Keratinocyte (primary cell): ENCODE measurements at regions not wholly inside any gene's neighbourhood (a gene's known extent, or its start where the extent isn't known, plus 50 kb on each side); places are given as distances from the start of the nearest gene placed in this dataset.

ENCODE experiments used
- DNase-seq: peaks from one replicate; pipeline ENCODE4 v3.0.0-alpha.2; 2011; ENCODE audit warnings: low read depth, missing footprints, low spot score
- FAIRE-seq: peaks from 2 replicates; lab custom pipeline; 2011; peaks lifted over from hg19 to GRCh38; lab: Jason Lieb, UNC
- H2AFZ ChIP-seq: 2 replicates; pipeline ENCODE4 v1.6.0; 2012; ENCODE audit warnings: low read length, control low read depth, inconsistent platforms; ENCODE audit not compliant: control insufficient read depth
- H3K27ac ChIP-seq: 2 replicates; pipeline ENCODE4 v1.5.1; 2011; ENCODE audit warnings: low read length; ENCODE audit not compliant: control insufficient read depth, insufficient read depth
- H3K27me3 ChIP-seq: 3 replicates; pipeline ENCODE4 v1.6.0; 2011; ENCODE audit warnings: low read length; ENCODE audit not compliant: control insufficient read depth, insufficient read depth; ENCODE audit errors: extremely low read depth
- H3K36me3 ChIP-seq, 2 experiments: 2 replicates in 1 of 2; 3 replicates in 1 of 2; pipeline ENCODE4 v1.5.1; 2011; ENCODE audit warnings: low read length in 2 of 2, mild to moderate bottlenecking in 1 of 2; ENCODE audit not compliant: control insufficient read depth in 2 of 2, insufficient read depth in 2 of 2; ENCODE audit errors: extremely low read depth in 1 of 2
- H3K4me1 ChIP-seq: 3 replicates; pipeline ENCODE4 v1.5.1; 2011; ENCODE audit warnings: low read length; ENCODE audit not compliant: control insufficient read depth, insufficient read depth; ENCODE audit errors: extremely low read depth
- H3K4me2 ChIP-seq: 3 replicates; pipeline ENCODE4 v1.6.0; 2011; ENCODE audit warnings: low read depth, low read length; ENCODE audit not compliant: control insufficient read depth, insufficient read depth; ENCODE audit errors: extremely low read depth
- H3K4me3 ChIP-seq, 3 experiments: fragments of 200-600 bp in 1 of 3; sonication (generic) in 1 of 3; 2 replicates in 2 of 3; 3 replicates in 1 of 3; pipeline ENCODE4 v1.5.1; 2011 to 2016; ENCODE audit warnings: low read length in 3 of 3, mild to moderate bottlenecking in 3 of 3, control low read depth in 2 of 3, inconsistent platforms in 1 of 3, low read depth in 1 of 3, mixed read lengths in 1 of 3, mixed run types in 1 of 3, moderate library complexity in 1 of 3; ENCODE audit not compliant: control insufficient read depth in 2 of 3, insufficient read depth in 2 of 3; ENCODE audit errors: extremely low read depth in 1 of 3
- H3K79me2 ChIP-seq: 2 replicates; pipeline ENCODE4 v1.6.0; 2012; ENCODE audit warnings: low read length; ENCODE audit not compliant: control insufficient read depth, insufficient read depth
- H3K9ac ChIP-seq: 3 replicates; pipeline ENCODE4 v1.6.0; 2011; ENCODE audit warnings: low read length; ENCODE audit not compliant: control insufficient read depth, insufficient read depth; ENCODE audit errors: extremely low read depth
- H3K9me1 ChIP-seq: 3 replicates; pipeline ENCODE4 v1.6.0; 2011; ENCODE audit warnings: low read length; ENCODE audit not compliant: control insufficient read depth, insufficient read depth; ENCODE audit errors: extremely low read depth
- H3K9me3 ChIP-seq: 2 replicates; pipeline ENCODE4 v1.5.1; 2012; ENCODE audit warnings: low read depth, low read length; ENCODE audit not compliant: control insufficient read depth
- H4K20me1 ChIP-seq: 3 replicates; pipeline ENCODE4 v1.6.0; 2011; ENCODE audit warnings: low read length; ENCODE audit not compliant: control insufficient read depth, insufficient read depth; ENCODE audit errors: extremely low read depth
- CTCF ChIP-seq, 3 experiments: IDR thresholded peaks in 1 of 3; conservative IDR thresholded peaks in 1 of 3; optimal IDR thresholded peaks in 1 of 3; 2 replicates in 2 of 3; 3 replicates in 1 of 3; pipeline versions ENCODE3 to v1.5.1; 2011; ENCODE audit warnings: low read length in 3 of 3, mild to moderate bottlenecking in 3 of 3, moderate library complexity in 2 of 3, control low read depth in 1 of 3, inconsistent platforms in 1 of 3; ENCODE audit not compliant: insufficient read depth in 2 of 3; ENCODE audit errors: extremely low read depth in 1 of 3
- EZH2 ChIP-seq: IDR thresholded peaks from one replicate; pipeline ENCODE4 v1.6.1; 2012; ENCODE audit warnings: inconsistent platforms, mild to moderate bottlenecking, low read length, moderate library complexity
- dilution Hi-C: fragments of 300-500 bp; cut with MboI; formaldehyde crosslinking; loops from one replicate; pipeline ENCODE4 v1.7.0; 2020; ENCODE audit warnings: low sequenced_read_pairs; ENCODE audit not compliant: extremely low pct_ligation_motif_present

- FAIRE-seq (no peak), DNase-seq (no peak)
- Histone ChIP-seq H4K20me1 (no peaks in the 10 kb centered on the region), H3K27ac (no peak overlapping the region), H3K9me3 (no peaks in the 10 kb centered on the region), H3K4me2 (no peak overlapping the region), H3K9ac (no peak overlapping the region), H3K4me1 (peaks cover 12% of the 10 kb centered on the region), H2AFZ (no peak overlapping the region), H3K79me2 (no peaks in the 10 kb centered on the region), H3K9me1 (no peaks in the 10 kb centered on the region), H3K27me3 (no peaks in the 10 kb centered on the region), H3K4me3 (no peak overlapping the region), H3K36me3 (no peaks in the 10 kb centered on the region)
- dilution Hi-C loops, result no loop called here
- TF ChIP-seq CTCF (optimal IDR thresholded peaks at IDR 0.05 in 1 of 3, IDR thresholded peaks at IDR 0.05 in 1 of 3, conservative IDR thresholded peaks at IDR 0.05 in 1 of 3; ENCODE audit: extremely low read depth in 1 of 3, insufficient read depth in 2 of 3, low read length in 3 of 3), result no peak
- TF ChIP-seq EZH2, result no peak
These were observed 91.2 kb downstream of the DLL1 start for GRCh38 chr6:170199716-170200115.

GRCh38 chr6:170198298-170198697 lies 92.6 kb downstream of the DLL1 start:
- FAIRE-seq (no peak), DNase-seq (no peak)
- Histone ChIP-seq H3K4me2 (no peak overlapping the region), H2AFZ (no peak overlapping the region), H3K79me2 (no peaks in the 10 kb centered on the region), H3K9me3 (no peaks in the 10 kb centered on the region), H3K27ac (no peak overlapping the region), H3K36me3 (no peaks in the 10 kb centered on the region), H3K4me1 (peaks cover 10% of the 10 kb centered on the region), H3K27me3 (no peaks in the 10 kb centered on the region), H3K9me1 (no peaks in the 10 kb centered on the region), H3K4me3 (no peak overlapping the region), H3K9ac (no peak overlapping the region), H4K20me1 (no peaks in the 10 kb centered on the region)
- dilution Hi-C loops, result no loop called here
- TF ChIP-seq CTCF (optimal IDR thresholded peaks at IDR 0.05 in 1 of 3, IDR thresholded peaks at IDR 0.05 in 1 of 3, conservative IDR thresholded peaks at IDR 0.05 in 1 of 3; ENCODE audit: extremely low read depth in 1 of 3, insufficient read depth in 2 of 3, low read length in 3 of 3), result no peak
- TF ChIP-seq EZH2, result no peak
